Activated CD4-positive, alpha-beta T cell treated with anti-CD3 and anti-CD28 coated beads, Interleukin-2, Interleukin-4, amounts not matched to agents 100 ng/mL and 50 ng/mL, durations not matched to agents 16 hours and 8 hours (primary cell): ENCODE measurements at regions not wholly inside any gene's neighbourhood (a gene's known extent, or its start where the extent isn't known, plus 50 kb on each side); places are given as distances from the start of the nearest gene placed in this dataset.

ENCODE experiments used
- DNase-seq: peaks from one replicate; pipeline ENCODE4 v3.0.0-alpha.2; 2020; ENCODE audit warnings: low spot score

- DNase-seq = no peak
These were observed 167.1 kb downstream of the ADAMTS15 start for GRCh38 chr11:130615561-130615960.

- no peak for DNase-seq
These were observed 168.1 kb downstream of the ADAMTS15 start for GRCh38 chr11:130616573-130616972.

GRCh38 chr11:130617001-130617400 lies 168.6 kb downstream of the ADAMTS15 start:
- no peak for DNase-seq

GRCh38 chr11:130620548-130620947 lies 172.1 kb downstream of the ADAMTS15 start:
- no peak for DNase-seq

GRCh38 chr11:130622141-130622542 lies 173.7 kb downstream of the ADAMTS15 start:
- no peak for DNase-seq

- DNase-seq = no peak
These were observed 175.5 kb downstream of the ADAMTS15 start for GRCh38 chr11:130623670-130624668.

GRCh38 chr11:130624971-130625544 lies 176.6 kb downstream of the ADAMTS15 start:
- no peak for DNase-seq

- DNase-seq = no peak
These were observed 177.3 kb downstream of the ADAMTS15 start for GRCh38 chr11:130625578-130626306.

- DNase-seq = no peak
These were observed 180.6 kb downstream of the ADAMTS15 start for GRCh38 chr11:130629039-130629438.

GRCh38 chr11:130631119-130631518 lies 182.7 kb downstream of the ADAMTS15 start:
- DNase-seq = peak; percentile 81

- peak; percentile 36 for DNase-seq
These were observed 185.0 kb downstream of the ADAMTS15 start for GRCh38 chr11:130633466-130633865.

- DNase-seq = no peak
These were observed 185.7 kb downstream of the ADAMTS15 start for GRCh38 chr11:130634186-130634585.

GRCh38 chr11:130634961-130635473 lies 186.6 kb downstream of the ADAMTS15 start:
- peak; percentile 68 for DNase-seq

- no peak for DNase-seq
These were observed 187.6 kb downstream of the ADAMTS15 start for GRCh38 chr11:130635937-130636630.

GRCh38 chr11:130636722-130637464 lies 188.4 kb downstream of the ADAMTS15 start:
- peak; percentile 74 for DNase-seq

- no peak for DNase-seq
These were observed 189.1 kb downstream of the ADAMTS15 start for GRCh38 chr11:130637566-130637965.

- DNase-seq = no peak
These were observed 189.6 kb downstream of the ADAMTS15 start for GRCh38 chr11:130638033-130638432.

- no peak for DNase-seq
These were observed 190.2 kb downstream of the ADAMTS15 start for GRCh38 chr11:130638624-130639023.

GRCh38 chr11:130639369-130639768 lies 190.9 kb downstream of the ADAMTS15 start:
- DNase-seq = no peak

- no peak for DNase-seq
These were observed 192.1 kb downstream of the ADAMTS15 start for GRCh38 chr11:130640526-130640925.

GRCh38 chr11:130641876-130642275 lies 193.4 kb downstream of the ADAMTS15 start:
- DNase-seq = no peak
